ENCODE measurements at regions not wholly inside any gene's neighbourhood (a gene's known extent, or its start where the extent isn't known, plus 50 kb on each side); places are given as distances from the start of the nearest gene placed in this dataset.

DNA sequence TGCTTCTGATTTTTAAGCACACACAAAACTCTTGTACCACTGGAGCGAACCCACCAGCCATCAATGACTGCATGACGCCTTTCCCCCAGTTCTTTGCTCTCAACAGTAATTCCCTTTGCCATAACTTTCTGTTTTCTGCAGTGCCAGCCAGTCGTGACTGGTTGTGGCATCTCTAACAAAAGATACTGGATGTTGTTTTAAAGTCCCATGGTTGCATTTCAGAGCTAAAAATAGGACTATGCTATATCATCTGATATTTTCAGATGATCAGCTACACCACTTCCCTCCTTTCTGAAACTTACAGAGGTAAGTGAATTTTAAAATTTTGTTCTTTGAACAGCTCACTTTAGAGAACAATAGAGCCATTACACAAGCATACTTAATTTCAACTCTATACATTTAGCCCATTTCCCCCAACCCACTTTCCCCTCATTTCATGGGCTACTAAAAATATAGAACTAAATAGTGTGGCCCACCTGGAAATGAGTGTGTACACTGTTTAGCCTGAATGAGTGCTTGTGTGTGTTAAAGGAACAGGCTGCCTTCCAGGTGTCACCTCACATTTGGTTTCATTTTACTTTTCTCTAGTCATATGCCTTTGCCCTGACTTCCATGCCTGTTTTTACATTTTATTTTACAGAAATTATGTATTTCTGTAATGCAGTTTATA lies 136.9 kb upstream of the ZC3H12C start:
- Histone ChIP-seq H3K4me1 (ENCODE audit: insufficient read depth, low read length) (no peaks in the 10 kb centered on the region), H3K9ac (ENCODE audit: insufficient read depth, low read depth, low read length) (no peak overlapping the region), H3K27ac (ENCODE audit: extremely low read length, insufficient read depth, low read length) (no peak overlapping the region), H3K4me2 (ENCODE audit: low read depth, low read length) (no peak overlapping the region), H3K9me3 (ENCODE audit: low read length) (no peaks in the 10 kb centered on the region), H3K36me3 (replicated peaks in 1 of 2; ENCODE audit: control insufficient read depth in 1 of 2, insufficient read depth in 2 of 2, low read length in 2 of 2) (no peaks in the 10 kb centered on the region), H3K79me2 (ENCODE audit: insufficient read depth, low read length) (no peaks in the 10 kb centered on the region), H3K4me3 (replicated peaks in 1 of 3; ENCODE audit: insufficient read depth in 1 of 3, low read depth in 2 of 3, low read length in 3 of 3) (no peak overlapping the region), H2AFZ (ENCODE audit: low read length) (no peak overlapping the region), H3K27me3 (ENCODE audit: control insufficient read depth in 1 of 2, insufficient read depth in 2 of 2, low read length in 2 of 2) (no peaks in the 10 kb centered on the region; a peak in 1 of 5 replicates), H4K20me1 (ENCODE audit: insufficient read depth, low read length) (no peaks in the 10 kb centered on the region)
- TF ChIP-seq, protein P1, sequence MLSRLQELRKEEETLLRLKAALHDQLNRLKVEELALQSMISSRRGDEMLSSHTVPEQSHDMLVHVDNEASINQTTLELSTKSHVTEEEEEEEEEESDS (CRISPR knock-in tag; IDR thresholded peaks at IDR 0.05; ENCODE audit: borderline replicate concordance): no peak
- TF ChIP-seq, protein P2, sequence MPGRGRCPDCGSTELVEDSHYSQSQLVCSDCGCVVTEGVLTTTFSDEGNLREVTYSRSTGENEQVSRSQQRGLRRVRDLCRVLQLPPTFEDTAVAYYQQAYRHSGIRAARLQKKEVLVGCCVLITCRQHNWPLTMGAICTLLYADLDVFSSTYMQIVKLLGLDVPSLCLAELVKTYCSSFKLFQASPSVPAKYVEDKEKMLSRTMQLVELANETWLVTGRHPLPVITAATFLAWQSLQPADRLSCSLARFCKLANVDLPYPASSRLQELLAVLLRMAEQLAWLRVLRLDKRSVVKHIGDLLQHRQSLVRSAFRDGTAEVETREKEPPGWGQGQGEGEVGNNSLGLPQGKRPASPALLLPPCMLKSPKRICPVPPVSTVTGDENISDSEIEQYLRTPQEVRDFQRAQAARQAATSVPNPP (CRISPR knock-in tag; IDR thresholded peaks at IDR 0.05): no peak
- TF ChIP-seq ZNF709 (CRISPR knock-in tag; IDR thresholded peaks at IDR 0.05) (no peak), STAG1 (CRISPR knock-in tag; IDR thresholded peaks at IDR 0.05) (no peak), ZNF558 (CRISPR knock-in tag; IDR thresholded peaks at IDR 0.05; ENCODE audit: borderline replicate concordance) (no peak), CENPX (CRISPR knock-in tag; IDR thresholded peaks at IDR 0.05) (no peak), ZNF678 (CRISPR knock-in tag; IDR thresholded peaks at IDR 0.05) (no peak), ZNF782 (CRISPR knock-in tag; IDR thresholded peaks at IDR 0.05; ENCODE audit: borderline replicate concordance) (no peak), SMYD3 (CRISPR knock-in tag; IDR thresholded peaks at IDR 0.05) (no peak), ZNF3 (CRISPR knock-in tag; IDR thresholded peaks at IDR 0.05) (no peak), ZNF780A (CRISPR knock-in tag; IDR thresholded peaks at IDR 0.05) (no peak), NKX3-1 (CRISPR knock-in tag; IDR thresholded peaks at IDR 0.05) (no peak), SATB2 (CRISPR knock-in tag; IDR thresholded peaks at IDR 0.05) (no peak), TAF15 (IDR thresholded peaks at IDR 0.05; ENCODE audit: low read depth, low read length, poor library complexity, severe bottlenecking) (no peak), FOXP1 (IDR thresholded peaks at IDR 0.05) (no peak), FOXP1 (CRISPR knock-in tag; IDR thresholded peaks at IDR 0.05) (no peak)
- TF ChIP-seq, protein P3, sequence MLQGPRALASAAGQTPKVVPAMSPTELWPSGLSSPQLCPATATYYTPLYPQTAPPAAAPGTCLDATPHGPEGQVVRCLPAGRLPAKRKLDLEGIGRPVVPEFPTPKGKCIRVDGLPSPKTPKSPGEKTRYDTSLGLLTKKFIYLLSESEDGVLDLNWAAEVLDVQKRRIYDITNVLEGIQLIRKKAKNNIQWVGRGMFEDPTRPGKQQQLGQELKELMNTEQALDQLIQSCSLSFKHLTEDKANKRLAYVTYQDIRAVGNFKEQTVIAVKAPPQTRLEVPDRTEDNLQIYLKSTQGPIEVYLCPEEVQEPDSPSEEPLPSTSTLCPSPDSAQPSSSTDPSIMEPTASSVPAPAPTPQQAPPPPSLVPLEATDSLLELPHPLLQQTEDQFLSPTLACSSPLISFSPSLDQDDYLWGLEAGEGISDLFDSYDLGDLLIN (CRISPR knock-in tag; IDR thresholded peaks at IDR 0.05; ENCODE audit: borderline replicate concordance): no peak
- TF ChIP-seq, protein P4, sequence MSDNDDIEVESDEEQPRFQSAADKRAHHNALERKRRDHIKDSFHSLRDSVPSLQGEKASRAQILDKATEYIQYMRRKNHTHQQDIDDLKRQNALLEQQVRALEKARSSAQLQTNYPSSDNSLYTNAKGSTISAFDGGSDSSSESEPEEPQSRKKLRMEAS (IDR thresholded peaks at IDR 0.05): no peak
- TF ChIP-seq, protein P5, sequence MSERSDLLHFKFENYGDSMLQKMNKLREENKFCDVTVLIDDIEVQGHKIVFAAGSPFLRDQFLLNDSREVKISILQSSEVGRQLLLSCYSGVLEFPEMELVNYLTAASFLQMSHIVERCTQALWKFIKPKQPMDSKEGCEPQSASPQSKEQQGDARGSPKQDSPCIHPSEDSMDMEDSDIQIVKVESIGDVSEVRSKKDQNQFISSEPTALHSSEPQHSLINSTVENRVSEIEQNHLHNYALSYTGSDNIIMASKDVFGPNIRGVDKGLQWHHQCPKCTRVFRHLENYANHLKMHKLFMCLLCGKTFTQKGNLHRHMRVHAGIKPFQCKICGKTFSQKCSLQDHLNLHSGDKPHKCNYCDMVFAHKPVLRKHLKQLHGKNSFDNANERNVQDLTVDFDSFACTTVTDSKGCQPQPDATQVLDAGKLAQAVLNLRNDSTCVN (CRISPR knock-in tag; IDR thresholded peaks at IDR 0.05; ENCODE audit: borderline replicate concordance): no peak
- TF ChIP-seq, protein P6, sequence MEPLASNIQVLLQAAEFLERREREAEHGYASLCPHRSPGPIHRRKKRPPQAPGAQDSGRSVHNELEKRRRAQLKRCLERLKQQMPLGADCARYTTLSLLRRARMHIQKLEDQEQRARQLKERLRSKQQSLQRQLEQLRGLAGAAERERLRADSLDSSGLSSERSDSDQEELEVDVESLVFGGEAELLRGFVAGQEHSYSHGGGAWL (CRISPR knock-in tag; IDR thresholded peaks at IDR 0.05): no peak
- intact Hi-C loops (cut with micrococcal nuclease; ENCODE audit: unreplicated experiment): no loop called here
- no peak for DNase-seq (ENCODE audit: low spot score)
- CTCF ChIA-PET (ENCODE audit: low intra/inter-chr PET ratio, low total read pairs): no interaction called here
- ATAC-seq: no peak
- in situ Hi-C loops (cut with HindIII; ENCODE audit: extremely low pct_ligation_motif_present, low pct_unique_long_range_greater_than_20kb): no loop called here
- WGBS (ENCODE audit: low lambda C conversion rate): 4% methylated on average over 3 of the region's 3 CpGs
- no peak for FAIRE-seq
- no TSS peak for BruUV-seq (replicated peaks)
- POLR2A ChIA-PET: no interaction called here

Measured in HepG2 (cell line).